ENCODE measurements at regions not wholly inside any gene's neighbourhood (a gene's known extent, or its start where the extent isn't known, plus 50 kb on each side); places are given as distances from the start of the nearest gene placed in this dataset.

- H3K9me3 ChIP-seq = peaks cover 0 to 4% (median 0%) of the 10 kb centered on the region in 11 donors
- H3K27me3 ChIP-seq = peaks cover 0 to 15% (median 0%) of the 10 kb centered on the region in 7 donors
- no peak overlapping the region for H3K4me3 ChIP-seq
- intact Hi-C loops (cut with DNase I) = no loop called here
- no peaks in the 10 kb centered on the region for H3K4me1 ChIP-seq
- DNase-seq (no peak), ATAC-seq (no peak)
- WGBS, 2 donors = 89 to 91% methylated on average over 1 of the region's 1 CpG
- no peak for TF ChIP-seq CTCF (IDR thresholded peaks at IDR 0.05)
- H3K36me3 ChIP-seq = no peaks in the 10 kb centered on the region
- H3K27ac ChIP-seq = no peak overlapping the region
Measured at GRCh38 chr19:33919291-33919690, 122.6 kb downstream of the KCTD15 start.

GRCh38 chr19:33921165-33921564 is 124.5 kb downstream of the KCTD15 start:
- Histone ChIP-seq H3K4me3 (no peak overlapping the region), H3K4me1 (no peaks in the 10 kb centered on the region), H3K27ac (no peak overlapping the region), H3K9me3 (peaks cover 0 to 4% (median 0%) of the 10 kb centered on the region in 11 donors), H3K27me3 (peaks cover 0 to 8% (median 0%) of the 10 kb centered on the region in 7 donors), H3K36me3 (no peaks in the 10 kb centered on the region)
- WGBS, 2 donors = 64 to 66% methylated on average over 3 of the region's 3 CpGs
- intact Hi-C loops (cut with DNase I) = no loop called here
- DNase-seq (no peak), ATAC-seq (no peak)
- no peak for TF ChIP-seq CTCF (IDR thresholded peaks at IDR 0.05)

DNA sequence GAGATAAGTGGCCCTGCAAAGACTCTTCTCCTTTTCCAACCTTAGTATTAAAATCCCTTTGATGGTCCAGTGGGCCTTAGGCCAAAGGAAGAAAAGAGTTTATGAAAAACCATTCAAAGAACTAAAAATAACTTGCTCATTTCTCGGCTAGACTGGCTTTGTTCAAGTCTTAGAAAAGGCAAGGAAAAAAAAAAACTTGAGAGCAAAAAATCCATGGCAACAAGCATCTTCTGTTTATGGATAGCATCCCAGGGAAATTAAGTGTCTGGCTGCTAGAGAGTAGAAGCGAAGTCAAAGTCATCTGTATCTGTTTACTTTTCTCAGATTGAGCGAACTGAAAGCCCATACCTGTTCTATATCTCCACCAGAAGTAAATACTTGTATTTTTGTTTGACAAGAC is 129.6 kb downstream of the KCTD15 start:
- H3K4me1 ChIP-seq = no peaks in the 10 kb centered on the region
- no peak for ATAC-seq
- no peak for TF ChIP-seq CTCF (IDR thresholded peaks at IDR 0.05)
- intact Hi-C loops (cut with DNase I) = no loop called here
- 59 to 74% methylated on average over 3 of the region's 3 CpGs for WGBS, 2 donors
- no peak for DNase-seq
- peaks cover 0 to 14% (median 0%) of the 10 kb centered on the region in 7 donors for H3K27me3 ChIP-seq
- H3K4me3 ChIP-seq = no peak overlapping the region
- no peaks in the 10 kb centered on the region for H3K9me3 ChIP-seq
- no peak overlapping the region for H3K27ac ChIP-seq
- H3K36me3 ChIP-seq = no peaks in the 10 kb centered on the region

DNA sequence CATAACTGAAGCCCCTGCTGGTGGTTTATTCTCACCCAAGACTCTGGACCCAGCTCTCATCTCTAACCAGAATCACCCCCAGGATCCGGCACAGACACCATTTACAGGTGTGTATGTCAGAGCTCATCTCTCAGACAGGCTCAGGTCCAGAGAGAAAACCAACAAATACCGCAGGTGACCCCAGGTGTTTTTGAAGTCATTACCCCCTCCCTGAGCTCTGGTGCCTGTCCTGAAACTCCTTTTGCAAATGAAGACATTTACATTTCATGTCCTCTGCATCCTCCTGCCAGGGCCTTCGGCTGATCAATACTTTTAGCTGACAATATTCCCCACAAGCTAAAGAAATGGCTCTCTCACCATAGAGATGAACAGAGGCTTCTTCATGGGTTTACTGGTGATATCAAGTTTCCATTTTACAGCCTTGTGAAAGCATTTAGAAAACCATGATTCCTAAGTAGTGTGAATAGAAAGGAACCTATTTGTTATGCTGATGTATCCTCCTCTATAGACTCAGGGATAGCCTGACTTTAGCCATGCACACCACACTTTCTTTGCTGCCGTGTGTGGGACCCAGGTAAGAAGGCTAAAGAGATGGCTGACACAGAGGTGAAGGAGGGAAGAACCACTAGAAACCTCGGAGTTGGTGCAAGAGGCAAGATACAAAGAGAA is 131.3 kb downstream of the KCTD15 start:
- DNase-seq = no peak

More for the DNA sequence above, 131.3 kb downstream of the KCTD15 start:
- H3K27ac ChIP-seq = no peak overlapping the region
- H3K36me3 ChIP-seq = no peaks in the 10 kb centered on the region
- no peak for ATAC-seq
- intact Hi-C loops (cut with DNase I) = no loop called here
- no peak for TF ChIP-seq CTCF (IDR thresholded peaks at IDR 0.05)
- no peaks in the 10 kb centered on the region for H3K9me3 ChIP-seq
- H3K27me3 ChIP-seq = peaks cover 0 to 14% (median 0%) of the 10 kb centered on the region in 7 donors
- H3K4me3 ChIP-seq = no peak overlapping the region
- 56 to 57% methylated on average over 5 of the region's 5 CpGs for WGBS, 2 donors
- no peaks in the 10 kb centered on the region for H3K4me1 ChIP-seq
